NCI-H2081 (cell line): ENCODE measurements at regions not wholly inside any gene's neighbourhood (a gene's known extent, or its start where the extent isn't known, plus 50 kb on each side); places are given as distances from the start of the nearest gene placed in this dataset.

Source experiments
- DNase-seq, 2 experiments: peaks; one replicate each; lab custom pipeline; 2025; lab: John Stamatoyannopoulos, UW

GRCh38 chr11:130641876-130642275, 193.4 kb downstream of the ADAMTS15 start:
- DNase-seq, result no peak

- DNase-seq, result no peak
Observed at GRCh38 chr11:130642994-130643393, 194.5 kb downstream of the ADAMTS15 start.

- no peak for DNase-seq
Observed at GRCh38 chr11:130644187-130644586, 195.7 kb downstream of the ADAMTS15 start.

GRCh38 chr11:130645164-130645842, 196.9 kb downstream of the ADAMTS15 start:
- no peak for DNase-seq

GRCh38 chr11:130645843-130646197, 197.4 kb downstream of the ADAMTS15 start:
- DNase-seq, result no peak

- no peak for DNase-seq
Observed at GRCh38 chr11:130646881-130647280, 198.4 kb downstream of the ADAMTS15 start.

GRCh38 chr11:130647371-130647770, 198.9 kb downstream of the ADAMTS15 start:
- DNase-seq, result no peak

GRCh38 chr11:130649801-130650200, 201.4 kb downstream of the ADAMTS15 start:
- DNase-seq, result no peak

GRCh38 chr11:130650456-130651030, 202.1 kb downstream of the ADAMTS15 start:
- no peak for DNase-seq

- DNase-seq, result no peak
Observed at GRCh38 chr11:130651066-130651855, 202.8 kb downstream of the ADAMTS15 start.

- no peak for DNase-seq
Observed at GRCh38 chr11:130652671-130653335, 204.4 kb downstream of the ADAMTS15 start.

- DNase-seq, result peak in 1 of 2 experiments; percentile 9
Observed at GRCh38 chr11:130653838-130654636, 205.6 kb downstream of the ADAMTS15 start.

- DNase-seq, result no peak
Observed at GRCh38 chr11:130655300-130655699, 206.9 kb downstream of the ADAMTS15 start.

GRCh38 chr11:130666781-130667251, 218.4 kb downstream of the ADAMTS15 start:
- DNase-seq, result no peak

GRCh38 chr11:130668751-130669150, 220.3 kb downstream of the ADAMTS15 start:
- no peak for DNase-seq

- DNase-seq, result no peak
Observed at GRCh38 chr11:130670200-130670599, 221.8 kb downstream of the ADAMTS15 start.

- DNase-seq, result peak; percentile 5 to 23
Observed at GRCh38 chr11:130671801-130672700, 223.6 kb downstream of the ADAMTS15 start.

GRCh38 chr11:130672911-130673310, 224.5 kb downstream of the ADAMTS15 start:
- DNase-seq, result no peak

- DNase-seq, result no peak
Observed at GRCh38 chr11:130673698-130674097, 225.3 kb downstream of the ADAMTS15 start.

- no peak for DNase-seq
Observed at GRCh38 chr11:130674686-130675308, 226.4 kb downstream of the ADAMTS15 start.
